Heart right ventricle (tissue), 16 donors: ENCODE measurements at regions not wholly inside any gene's neighbourhood (a gene's known extent, or its start where the extent isn't known, plus 50 kb on each side); places are given as distances from the start of the nearest gene placed in this dataset.

Source experiments
- ATAC-seq, 8 donors: fragments of 200-7000 bp; cut with Tn5 transposase; one replicate each; pipeline ENCODE4 v1.9.1; 2020; ENCODE audit warnings: mild to moderate bottlenecking in 8 of 8, moderate library complexity in 8 of 8, moderate number of reproducible peaks in 1 of 8
- DNase-seq, 2 donors: peaks; one replicate each; pipeline ENCODE4 v3.0.0-alpha.2; 2020
- H3K27ac ChIP-seq, 10 donors: fragments of 200-600 bp; sonication (generic) in 2 of 10; one replicate each; pipeline versions ENCODE4 v1.5.0 to v1.8.0; 2020 to 2022; ENCODE audit warnings: mild to moderate bottlenecking in 3 of 10
- H3K27me3 ChIP-seq, 7 donors: fragments of 200-600 bp; one replicate each; pipeline ENCODE4 v1.8.0; 2021 to 2022; ENCODE audit warnings: mild to moderate bottlenecking in 2 of 7
- H3K36me3 ChIP-seq, 9 donors: fragments of 200-600 bp; sonication (generic) in 1 of 9; one replicate each; pipeline versions ENCODE4 v1.5.0 to v1.8.0; 2020 to 2022; ENCODE audit warnings: mild to moderate bottlenecking in 2 of 9
- H3K4me1 ChIP-seq, 9 donors: fragments of 200-600 bp; sonication (generic) in 1 of 9; one replicate each; pipeline versions ENCODE4 v1.5.0 to v1.8.0; 2020 to 2022; ENCODE audit warnings: mild to moderate bottlenecking in 4 of 9
- H3K4me3 ChIP-seq, 10 donors: fragments of 200-600 bp; sonication (generic) in 2 of 10; one replicate each; pipeline versions ENCODE4 v1.5.0 to v1.8.0; 2020 to 2022; ENCODE audit warnings: mild to moderate bottlenecking in 7 of 10, moderate library complexity in 2 of 10
- H3K9me3 ChIP-seq, 11 donors: fragments of 200-600 bp in 10 of 11; sonication (generic) in 2 of 11; one replicate each; pipeline versions ENCODE4 v1.5.0 to v1.8.0; 2013 to 2022; ENCODE audit warnings: mild to moderate bottlenecking in 2 of 11, control low read depth in 1 of 11, moderate library complexity in 1 of 11
- CTCF ChIP-seq, 9 donors: fragments of 200-600 bp; sonication (generic) in 2 of 9; IDR thresholded peaks; one replicate each; pipeline versions ENCODE4 v1.5.0 to v1.8.0; 2021 to 2022; ENCODE audit warnings: antibody characterized with exemption in 9 of 9, mild to moderate bottlenecking in 5 of 9, moderate library complexity in 1 of 9
- WGBS, 2 donors: extraction: QIAGEN DNeasy Blood & Tissue Kit; methylation state at CpG; one replicate each; pipeline ENCODE4 v1.1.7; 2013; ENCODE audit warnings: inconsistent platforms in 1 of 2; 5-methylcytosine and 5-hydroxymethylcytosine counted together
- intact Hi-C, 10 donors: fragments of 100-400 bp; cut with DNase I; formaldehyde crosslinking; loops; one replicate each; pipeline versions ENCODE4 v1.11.1 to v1.14.2; 2022
- donor health status: Arrhythmogenic right ventricular cardiomyopathy.
- donor health status: ischemic (EF 13 %, LVEDD 7.1; RV severe dilation, severe dysfunction).
- donor health status: healthy with polysubstance abuse.
- donor health status: DM: no; HTN: yes; CAD: no.
- donor health status: DM: no; HTN: no; CAD: no.
- donor health status: ischemic (EF 25% LVEDD 6.9; RV normal size, moderate dysfunction).
- donor health status: ischemic (EF 25% LVEDD 5.7; RV mildly dilated, moderate dysfunction).
- donor health status: healthy.
- donor health status: DM: yes; HTN: yes; CAD: no.
- donor health status: Ischemic cardiomyopathy.
- donor health status: ischemic (EF 35%, LVEDD 5.7; RV mildly dilated, moderate dysfunction).
- donor health status: nonischemic (EF 11% LVEDD 7.7; RV severe dilation, severe dysfunction).
- donor health status: DM: yes; HTN: yes; CAD: no.
- donor health status: PGD.
- donor health status: ischemic (EF 29% LVEDD 5.4; RV normal size, mild dysfunction).
- donor health status: nonischemic (EF 23%, LVEDD 6.1; RV moderate dilation, normal function).

- DNase-seq (no peak), ATAC-seq (no peak)
- H3K36me3 ChIP-seq, result no peaks in the 10 kb centered on the region
- no peak overlapping the region for H3K27ac ChIP-seq
- H3K27me3 ChIP-seq, result no peaks in the 10 kb centered on the region
- WGBS, 2 donors, result 92% methylated on average over 4 of the region's 4 CpGs
- H3K4me3 ChIP-seq, result no peak overlapping the region
- intact Hi-C loops, result no loop called here
- no peak for TF ChIP-seq CTCF (IDR thresholded peaks at IDR 0.05)
- peaks cover 0 to 7% (median 5%) of the 10 kb centered on the region in 9 donors for H3K4me1 ChIP-seq
- H3K9me3 ChIP-seq, result peaks cover 0 to 16% (median 8%) of the 10 kb centered on the region in 11 donors
These were observed 716.0 kb upstream of the TBX3 start for GRCh38 chr12:115400011-115400410.

- peak in 3 of 9 donors; percentile 15 to 41 (median 27) for TF ChIP-seq CTCF (IDR thresholded peaks at IDR 0.05)
- DNase-seq (no peak), ATAC-seq (peak in 2 of 8 donors; percentile 26 to 47)
- H3K4me3 ChIP-seq, result no peak overlapping the region
- H3K36me3 ChIP-seq, result no peaks in the 10 kb centered on the region
- no peak overlapping the region for H3K27ac ChIP-seq
- 68 to 74% methylated on average over 4 of the region's 4 CpGs for WGBS, 2 donors
- H3K4me1 ChIP-seq, result no peaks in the 10 kb centered on the region
- no peaks in the 10 kb centered on the region for H3K27me3 ChIP-seq
- peaks cover 0 to 16% (median 8%) of the 10 kb centered on the region in 11 donors for H3K9me3 ChIP-seq
- intact Hi-C loops, result no loop called here
These were observed 714.4 kb upstream of the TBX3 start for GRCh38 chr12:115398311-115398781.

- Histone ChIP-seq H3K4me3 (no peak overlapping the region), H3K9me3 (peaks cover 0 to 18% (median 12%) of the 10 kb centered on the region in 11 donors), H3K36me3 (no peaks in the 10 kb centered on the region), H3K27ac (no peak overlapping the region), H3K27me3 (no peaks in the 10 kb centered on the region), H3K4me1 (no peaks in the 10 kb centered on the region)
- TF ChIP-seq CTCF (IDR thresholded peaks at IDR 0.05), result no peak
- no peak for ATAC-seq
- intact Hi-C loops, result no loop called here
- no peak for DNase-seq
These were observed 712.6 kb upstream of the TBX3 start for GRCh38 chr12:115396567-115396966.

GRCh38 chr12:115394496-115395220, 710.7 kb upstream of the TBX3 start:
- TF ChIP-seq CTCF (IDR thresholded peaks at IDR 0.05), result no peak
- no peaks in the 10 kb centered on the region for H3K36me3 ChIP-seq
- no peaks in the 10 kb centered on the region for H3K4me1 ChIP-seq
- H3K9me3 ChIP-seq, result peaks cover 0 to 23% (median 12%) of the 10 kb centered on the region in 11 donors
- H3K27ac ChIP-seq, result peak overlapping the region in 4 of 10 donors; percentile 19 to 52 (median 36)
- DNase-seq (no peak), ATAC-seq (peak in 5 of 8 donors; percentile 23 to 70 (median 42))
- no peak overlapping the region for H3K4me3 ChIP-seq
- peaks cover 0 to 5% (median 0%) of the 10 kb centered on the region in 7 donors for H3K27me3 ChIP-seq
- WGBS, 2 donors, result 25 to 40% methylated on average over 5 of the region's 5 CpGs
- intact Hi-C loops, result no loop called here
